GM08714 (cell line): ENCODE measurements at regions not wholly inside any gene's neighbourhood (a gene's known extent, or its start where the extent isn't known, plus 50 kb on each side); places are given as distances from the start of the nearest gene placed in this dataset.

Experiments
- H3K4me3 ChIP-seq: fragments of 200-500 bp; sonication (Bioruptor generic); 2 replicates; pipeline ENCODE4 v1.5.1; 2014; ENCODE audit warnings: mild to moderate bottlenecking, low read length, inconsistent platforms
- ZNF274 ChIP-seq: IDR thresholded peaks from 2 replicates; pipeline ENCODE4 v1.6.1; 2012; ENCODE audit warnings: mild to moderate bottlenecking, low read depth, low read length

- TF ChIP-seq ZNF274, result no peak
- no peak overlapping the region for H3K4me3 ChIP-seq
Measured at GRCh38 chr22:47783433-47784366, 1021.2 kb downstream of the TBC1D22A start.

DNA sequence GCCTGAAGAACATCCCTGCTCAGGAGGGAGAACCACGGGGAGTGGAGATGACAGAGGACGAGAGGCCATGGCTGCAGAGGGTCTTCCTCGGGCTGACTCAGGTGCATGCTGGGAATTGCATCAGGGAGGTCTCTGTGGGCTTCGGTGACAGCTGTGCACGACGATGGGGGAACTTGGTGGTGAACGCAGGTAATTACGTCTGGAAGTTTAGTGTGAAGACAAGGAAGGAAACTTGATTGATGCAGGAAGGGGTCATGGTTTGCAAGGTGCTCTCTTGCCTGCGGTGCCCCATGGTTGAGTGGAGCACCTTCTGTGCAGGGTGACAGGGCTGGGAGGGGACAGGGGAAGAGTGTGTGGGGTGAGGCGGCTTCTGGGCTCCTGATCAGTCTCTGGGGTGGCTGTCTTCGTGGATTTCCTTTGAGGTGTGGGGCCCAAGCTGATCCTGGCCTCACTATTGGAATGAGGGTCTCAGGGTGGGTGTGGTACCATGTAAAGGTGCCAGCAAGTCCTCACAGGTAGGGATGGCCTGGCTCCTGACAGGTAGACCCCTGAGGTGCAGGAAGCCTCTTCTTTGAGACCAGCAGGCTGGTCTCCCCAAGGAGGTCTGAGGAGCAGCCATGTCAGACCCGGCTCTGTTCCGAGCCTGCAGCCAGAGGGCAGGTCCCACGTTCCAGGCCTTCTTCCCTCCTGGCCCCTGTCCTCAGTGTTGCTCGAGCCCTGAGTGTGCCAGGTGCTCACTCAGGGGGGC, 1020.1 kb downstream of the TBC1D22A start:
- no peak for TF ChIP-seq ZNF274
- no peak overlapping the region for H3K4me3 ChIP-seq

- no peak overlapping the region for H3K4me3 ChIP-seq
- TF ChIP-seq ZNF274, result no peak
Measured at GRCh38 chr22:47781427-47782111, 1019.1 kb downstream of the TBC1D22A start.

GRCh38 chr22:47781024-47781423, 1018.6 kb downstream of the TBC1D22A start:
- no peak overlapping the region for H3K4me3 ChIP-seq
- no peak for TF ChIP-seq ZNF274

GRCh38 chr22:47780281-47780875, 1017.9 kb downstream of the TBC1D22A start:
- no peak overlapping the region for H3K4me3 ChIP-seq
- no peak for TF ChIP-seq ZNF274

DNA sequence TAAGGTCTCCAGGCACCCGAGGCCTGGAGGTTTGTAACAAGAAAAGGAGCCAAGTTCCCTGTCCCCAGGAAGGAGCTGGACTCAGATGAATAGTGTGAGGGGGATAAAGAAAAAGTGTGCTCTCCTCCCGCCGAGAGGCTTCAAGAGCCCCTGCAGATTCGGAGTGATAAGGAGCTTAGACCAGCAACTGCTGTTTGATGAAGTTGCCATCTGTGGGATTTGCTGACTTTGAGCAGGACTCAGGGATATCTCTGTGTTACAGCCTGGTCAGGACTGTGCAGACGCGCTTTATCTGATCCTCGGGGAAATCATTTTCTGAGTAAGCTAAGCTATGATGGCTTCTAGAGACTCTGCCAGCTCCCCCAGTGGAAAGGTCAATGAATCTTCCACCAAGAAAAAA, 1017.0 kb downstream of the TBC1D22A start:
- no peak overlapping the region for H3K4me3 ChIP-seq
- TF ChIP-seq ZNF274, result no peak

DNA sequence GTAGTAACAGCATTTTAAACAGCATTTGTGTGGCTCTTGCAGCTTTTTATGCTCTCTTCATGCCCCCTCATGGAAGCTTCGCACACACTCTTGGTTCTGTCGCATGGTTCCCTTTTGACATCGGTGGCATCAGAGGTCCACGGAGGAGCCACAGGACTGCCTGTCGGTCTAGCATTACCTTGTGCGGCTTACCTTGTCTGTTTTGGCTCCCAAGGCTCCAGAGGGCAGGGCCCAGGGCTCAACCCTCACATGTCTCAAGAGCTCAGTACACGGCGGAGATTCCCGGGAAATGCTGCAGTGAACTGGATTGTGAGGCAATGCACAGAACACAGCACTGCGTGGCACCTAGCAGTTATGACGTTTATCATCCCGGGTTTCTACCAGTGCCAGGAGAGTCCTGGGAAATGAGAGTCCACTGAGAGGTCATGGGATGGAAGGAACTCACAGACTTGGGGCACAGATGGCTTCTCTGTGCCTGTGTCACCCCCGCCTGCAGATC, 1015.8 kb downstream of the TBC1D22A start:
- no peak for TF ChIP-seq ZNF274

DNA sequence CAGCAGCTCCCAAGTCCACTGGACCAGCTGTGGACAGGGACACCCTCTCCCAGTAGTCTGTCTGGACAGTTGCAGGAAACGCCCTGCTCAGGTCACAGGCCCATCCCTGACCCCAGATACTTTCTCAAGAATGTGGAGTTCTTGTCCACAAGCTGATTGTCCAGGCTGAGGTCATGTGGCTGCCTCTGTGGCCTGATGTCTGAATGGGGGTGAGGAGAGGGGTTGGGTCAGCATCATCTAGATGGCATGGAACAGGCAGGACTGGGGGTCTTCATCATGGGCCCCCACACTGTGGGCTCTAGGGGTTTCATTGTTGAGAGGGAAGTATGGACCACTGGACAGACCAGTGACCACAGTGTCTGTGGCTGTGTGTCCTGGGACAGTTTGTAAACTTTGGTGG, 1015.0 kb downstream of the TBC1D22A start:
- no peak overlapping the region for H3K4me3 ChIP-seq
- no peak for TF ChIP-seq ZNF274

More for the DNA sequence above, 1015.8 kb downstream of the TBC1D22A start:
- H3K4me3 ChIP-seq, result no peak overlapping the region

DNA sequence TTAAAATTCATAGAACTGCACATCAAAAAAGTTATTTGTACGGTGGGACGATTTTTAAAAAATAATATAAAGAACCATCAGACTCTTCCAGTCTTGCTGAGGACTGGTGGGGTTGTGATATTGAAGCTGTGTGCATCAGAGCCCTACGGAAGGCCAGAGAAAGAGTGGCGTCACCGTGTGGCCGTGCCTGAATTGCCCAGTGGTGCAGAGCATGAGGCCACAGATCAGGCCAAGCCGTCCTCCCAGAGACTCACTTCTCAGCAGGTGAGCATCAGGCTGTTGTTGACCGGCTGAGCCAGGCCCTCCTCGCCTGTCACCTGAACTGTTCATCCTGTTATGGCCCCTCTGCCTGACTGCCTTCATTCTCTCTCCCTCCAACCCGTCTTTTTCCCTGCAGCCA, 1013.9 kb downstream of the TBC1D22A start:
- no peak for TF ChIP-seq ZNF274
- H3K4me3 ChIP-seq, result no peak overlapping the region

DNA sequence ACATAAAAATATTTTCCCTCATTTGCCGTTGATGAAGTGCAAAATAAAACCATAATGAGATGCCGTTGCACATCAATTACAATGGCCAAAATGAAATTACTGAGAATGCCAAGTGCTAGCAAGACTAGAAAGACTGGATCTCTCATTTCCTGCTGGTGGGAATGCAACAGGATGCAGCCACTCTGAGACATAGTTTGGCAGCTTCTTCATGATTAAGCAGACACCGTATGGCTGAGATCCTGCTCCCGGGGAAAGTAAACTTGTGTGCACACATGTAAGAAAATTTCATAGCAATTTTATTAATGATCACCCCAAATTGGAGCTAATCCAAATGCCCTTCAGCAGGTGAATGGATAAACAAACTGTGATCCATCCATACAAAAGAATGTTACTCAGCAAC, 1013.2 kb downstream of the TBC1D22A start:
- TF ChIP-seq ZNF274, result no peak
- H3K4me3 ChIP-seq, result no peak overlapping the region

DNA sequence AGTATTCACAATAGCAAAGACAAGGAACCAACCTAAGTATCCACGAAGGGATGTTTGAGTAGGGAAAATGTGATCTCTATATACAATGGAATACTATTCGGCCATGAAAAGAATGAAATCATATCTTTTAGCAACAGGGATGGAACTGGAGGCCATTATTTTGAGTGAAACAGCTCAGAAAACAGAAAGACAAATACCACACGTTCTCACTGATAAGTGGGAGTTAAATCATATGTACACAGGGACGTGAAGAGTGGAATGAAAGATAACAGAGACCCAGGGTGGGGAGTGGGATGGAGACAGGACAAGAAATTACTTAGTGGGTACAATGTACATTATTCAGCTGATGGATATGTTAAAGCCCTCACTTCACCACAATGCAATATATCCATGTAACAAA, 1012.7 kb downstream of the TBC1D22A start:
- H3K4me3 ChIP-seq, result no peak overlapping the region
- no peak for TF ChIP-seq ZNF274

DNA sequence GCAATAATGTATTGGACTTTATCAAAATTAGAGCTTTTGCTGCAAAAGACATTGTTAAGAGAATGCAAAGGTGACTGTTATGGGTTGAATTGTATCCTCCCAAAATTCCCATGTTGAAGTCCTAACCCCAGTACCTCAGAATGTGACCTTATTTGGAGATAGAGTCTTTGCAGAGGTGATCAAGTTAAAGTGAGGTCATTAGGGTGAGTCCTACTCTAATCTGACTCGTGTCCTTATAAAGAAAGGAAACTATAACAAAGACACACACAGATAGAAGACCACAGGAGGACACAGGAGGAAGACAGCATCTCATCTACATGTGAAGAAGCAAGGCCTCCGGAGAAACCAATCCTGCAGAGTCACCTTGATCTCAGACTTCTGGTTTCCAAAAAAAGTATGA, 1011.2 kb downstream of the TBC1D22A start:
- no peak for TF ChIP-seq ZNF274
- H3K4me3 ChIP-seq, result no peak overlapping the region

DNA sequence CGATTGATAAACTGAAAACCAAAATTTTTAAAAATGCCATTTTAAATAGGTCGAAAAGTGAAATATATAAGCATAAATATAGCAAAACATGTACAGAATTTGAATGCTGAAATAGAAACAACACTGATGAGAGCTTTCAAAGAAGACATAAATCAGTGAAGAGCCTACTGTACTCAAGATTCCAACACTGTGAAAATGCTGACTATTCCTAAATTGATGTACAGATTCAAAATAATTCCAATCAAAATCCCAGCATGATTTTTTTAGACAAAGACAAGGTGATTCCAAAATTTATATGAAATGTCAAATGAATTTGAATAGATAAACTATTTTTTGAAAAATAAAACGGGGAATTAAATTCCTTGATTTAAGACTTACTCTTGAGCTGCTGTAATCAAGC, 1010.4 kb downstream of the TBC1D22A start:
- H3K4me3 ChIP-seq, result no peak overlapping the region
- no peak for TF ChIP-seq ZNF274

DNA sequence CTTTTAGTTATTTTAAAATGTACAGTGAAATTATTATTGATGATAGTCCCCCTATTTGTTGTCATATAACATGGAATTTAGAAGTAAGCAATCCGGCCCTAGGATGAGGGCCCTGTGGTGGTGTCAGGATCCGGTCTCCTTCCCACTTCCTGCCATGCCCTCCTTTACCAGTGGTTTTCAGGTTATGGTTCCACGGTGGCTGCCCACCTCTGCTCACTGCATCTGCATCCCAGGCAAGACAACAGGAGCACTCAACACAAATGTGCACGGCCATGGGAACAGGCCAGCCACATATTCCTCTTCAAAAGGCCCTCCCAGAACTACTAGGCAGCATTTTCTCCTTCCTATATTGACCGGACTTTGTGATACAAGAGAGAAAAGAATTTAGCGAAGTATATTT, 1007.2 kb downstream of the TBC1D22A start:
- TF ChIP-seq ZNF274, result no peak
- H3K4me3 ChIP-seq, result no peak overlapping the region
